ENCODE measurements at regions not wholly inside any gene's neighbourhood (a gene's known extent, or its start where the extent isn't known, plus 50 kb on each side); places are given as distances from the start of the nearest gene placed in this dataset.

- Histone ChIP-seq H3K4me1 (no peaks in the 10 kb centered on the region), H3K36me3 (ENCODE audit: insufficient read depth in 1 of 2, low read depth in 1 of 2) (no peaks in the 10 kb centered on the region), H3K9me3 (peaks cover 11% of the 10 kb centered on the region), H3K4me3 (no peak overlapping the region), H3K27ac (no peak overlapping the region), H3K27me3 (ENCODE audit: insufficient read depth in 3 of 3, low read length in 2 of 3) (peaks cover 0 to 4% (median 0%) of the 10 kb centered on the region in 3 donors)
- WGBS, 3 donors: 54 to 73% (median 56%) methylated on average over 16 of the region's 16 CpGs
- TF ChIP-seq, protein P1, sequence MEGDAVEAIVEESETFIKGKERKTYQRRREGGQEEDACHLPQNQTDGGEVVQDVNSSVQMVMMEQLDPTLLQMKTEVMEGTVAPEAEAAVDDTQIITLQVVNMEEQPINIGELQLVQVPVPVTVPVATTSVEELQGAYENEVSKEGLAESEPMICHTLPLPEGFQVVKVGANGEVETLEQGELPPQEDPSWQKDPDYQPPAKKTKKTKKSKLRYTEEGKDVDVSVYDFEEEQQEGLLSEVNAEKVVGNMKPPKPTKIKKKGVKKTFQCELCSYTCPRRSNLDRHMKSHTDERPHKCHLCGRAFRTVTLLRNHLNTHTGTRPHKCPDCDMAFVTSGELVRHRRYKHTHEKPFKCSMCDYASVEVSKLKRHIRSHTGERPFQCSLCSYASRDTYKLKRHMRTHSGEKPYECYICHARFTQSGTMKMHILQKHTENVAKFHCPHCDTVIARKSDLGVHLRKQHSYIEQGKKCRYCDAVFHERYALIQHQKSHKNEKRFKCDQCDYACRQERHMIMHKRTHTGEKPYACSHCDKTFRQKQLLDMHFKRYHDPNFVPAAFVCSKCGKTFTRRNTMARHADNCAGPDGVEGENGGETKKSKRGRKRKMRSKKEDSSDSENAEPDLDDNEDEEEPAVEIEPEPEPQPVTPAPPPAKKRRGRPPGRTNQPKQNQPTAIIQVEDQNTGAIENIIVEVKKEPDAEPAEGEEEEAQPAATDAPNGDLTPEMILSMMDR (IDR thresholded peaks at IDR 0.05): no peak
- intact Hi-C loops (cut with DNase I): no loop called here
- ATAC-seq (peak in 1 of 4 donors; percentile 2), DNase-seq (no peak)
Observed at GRCh38 chr2:236641051-236641726, 71.6 kb downstream of the ACKR3 start.

GRCh38 chr2:236642125-236642524, 72.5 kb downstream of the ACKR3 start:
- H3K27me3 ChIP-seq (ENCODE audit: insufficient read depth in 3 of 3, low read length in 2 of 3): peaks cover 0 to 4% (median 0%) of the 10 kb centered on the region in 3 donors
- H3K36me3 ChIP-seq (ENCODE audit: insufficient read depth in 1 of 2, low read depth in 1 of 2): no peaks in the 10 kb centered on the region
- peaks cover 11% of the 10 kb centered on the region for H3K9me3 ChIP-seq
- TF ChIP-seq, protein P1 (IDR thresholded peaks at IDR 0.05): no peak
- WGBS, 3 donors: 16 to 33% (median 23%) methylated on average over 4 of the region's 4 CpGs
- intact Hi-C loops (cut with DNase I): no loop called here
- ATAC-seq (peak in 2 of 4 donors; percentile 7 to 50), DNase-seq (no peak)
- H3K27ac ChIP-seq: peak overlapping the region; percentile 50
- H3K4me1 ChIP-seq: no peaks in the 10 kb centered on the region
- H3K4me3 ChIP-seq: no peak overlapping the region

DNA sequence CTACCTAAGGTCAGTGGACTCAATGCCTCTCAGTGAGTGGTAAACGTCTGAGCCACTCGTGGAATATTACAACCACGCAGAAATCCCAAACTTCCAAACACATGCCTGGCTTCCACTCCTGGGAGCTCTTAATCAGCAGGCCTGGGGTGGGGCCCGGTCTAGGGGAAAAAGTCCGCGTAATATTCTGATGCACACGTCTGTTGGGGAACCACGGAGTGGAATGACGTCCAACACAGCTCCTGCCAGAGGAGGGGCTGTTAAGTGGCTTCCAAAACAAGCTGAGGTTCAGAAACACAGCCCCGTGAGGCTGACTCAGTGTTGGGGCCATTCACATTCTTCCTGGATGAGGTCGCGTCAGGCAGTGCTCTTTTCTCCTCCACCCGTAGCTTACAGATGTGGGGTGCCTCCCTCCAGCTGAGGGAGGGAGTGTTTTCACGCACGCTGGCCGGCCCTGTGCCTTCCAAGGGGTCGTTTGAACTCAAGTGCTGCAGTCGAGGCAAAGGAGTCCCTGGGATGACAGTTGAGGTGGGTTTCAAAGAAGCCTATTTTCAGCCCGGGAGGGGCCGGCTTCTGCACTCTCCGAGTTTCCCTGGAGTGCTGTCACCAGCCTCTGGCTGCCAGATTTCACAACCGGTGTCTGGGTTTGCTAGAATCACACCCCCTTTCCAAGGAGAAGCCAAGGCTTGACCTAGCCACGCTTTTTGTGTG, 73.1 kb downstream of the ACKR3 start:
- ATAC-seq (peak; percentile 68 to 82 (median 80)), DNase-seq (peak; percentile 89 to 94)
- H3K27ac ChIP-seq: peak overlapping the region; percentile 62
- no peak overlapping the region for H3K4me3 ChIP-seq
- H3K36me3 ChIP-seq (ENCODE audit: insufficient read depth in 1 of 2, low read depth in 1 of 2): no peaks in the 10 kb centered on the region
- H3K27me3 ChIP-seq (ENCODE audit: insufficient read depth in 3 of 3, low read length in 2 of 3): peaks cover 0 to 4% (median 0%) of the 10 kb centered on the region in 3 donors
- TF ChIP-seq, protein P1 (IDR thresholded peaks at IDR 0.05): no peak
- intact Hi-C loops (cut with DNase I): no loop called here
- peaks cover 11% of the 10 kb centered on the region for H3K9me3 ChIP-seq
- no peaks in the 10 kb centered on the region for H3K4me1 ChIP-seq
- WGBS, 3 donors: 17 to 23% (median 20%) methylated on average over 23 of the region's 23 CpGs

GRCh38 chr2:236643480-236643879, 73.9 kb downstream of the ACKR3 start:
- Histone ChIP-seq H3K27ac (peak overlapping the region; percentile 62), H3K36me3 (ENCODE audit: insufficient read depth in 1 of 2, low read depth in 1 of 2) (no peaks in the 10 kb centered on the region), H3K27me3 (ENCODE audit: insufficient read depth in 3 of 3, low read length in 2 of 3) (peaks cover 0 to 4% (median 0%) of the 10 kb centered on the region in 3 donors), H3K4me3 (no peak overlapping the region), H3K9me3 (peaks cover 11% of the 10 kb centered on the region), H3K4me1 (no peaks in the 10 kb centered on the region)
- WGBS, 3 donors: 94 to 96% (median 95%) methylated on average over 8 of the region's 8 CpGs
- ATAC-seq (no peak), DNase-seq (no peak)
- intact Hi-C loops (cut with DNase I): no loop called here
- TF ChIP-seq, protein P1 (IDR thresholded peaks at IDR 0.05): no peak

Data from psoas muscle (tissue), 7 donors.